ENCODE measurements at regions not wholly inside any gene's neighbourhood (a gene's known extent, or its start where the extent isn't known, plus 50 kb on each side); places are given as distances from the start of the nearest gene placed in this dataset.
"Not testable (repeated sequence)": the region's sequence is repeated elsewhere in the genome, so short reads cannot be mapped to it uniquely, and the experiment has no call there.

DNA sequence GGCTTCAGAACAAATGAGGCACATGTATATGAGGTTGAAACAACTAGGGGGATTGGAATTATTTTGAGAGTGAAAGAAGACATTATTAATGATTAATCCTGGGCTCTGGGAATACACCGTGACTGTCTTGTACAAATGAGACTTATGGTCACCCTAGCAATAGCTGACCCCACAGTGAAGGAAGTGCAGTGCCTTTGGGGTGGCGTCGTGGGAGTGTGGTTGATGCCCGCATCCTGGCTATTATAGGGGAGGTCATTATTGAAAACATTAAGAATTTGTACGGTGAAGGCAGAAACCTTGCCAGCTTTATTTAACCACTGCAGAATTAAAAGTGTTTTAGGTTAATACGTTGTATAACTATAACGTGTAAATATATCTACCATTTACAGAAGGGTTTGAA is 296.7 kb downstream of the CYRIA start:
- no peak for DNase-seq (ENCODE audit: low read depth)

DNA sequence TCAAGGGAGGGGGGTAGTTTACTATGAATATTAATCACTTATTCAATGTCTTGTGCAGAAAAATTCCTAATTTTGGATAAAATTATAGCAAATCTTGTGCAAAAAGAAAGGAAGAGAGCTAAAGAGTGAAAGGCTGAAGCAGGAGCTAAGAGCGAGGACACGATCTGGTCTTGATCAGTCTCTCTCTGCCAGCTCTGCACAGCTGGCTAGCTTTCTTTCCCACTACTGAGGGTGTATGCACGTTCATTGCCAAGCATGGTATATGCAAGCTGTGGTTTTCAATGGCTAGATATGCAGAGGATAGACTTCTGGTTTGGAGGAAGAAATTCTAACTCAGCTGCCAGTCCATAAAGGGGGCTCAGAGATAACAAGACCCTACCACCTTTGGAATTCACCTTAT is 297.3 kb downstream of the CYRIA start:
- no peak for DNase-seq (ENCODE audit: low read depth)

DNA sequence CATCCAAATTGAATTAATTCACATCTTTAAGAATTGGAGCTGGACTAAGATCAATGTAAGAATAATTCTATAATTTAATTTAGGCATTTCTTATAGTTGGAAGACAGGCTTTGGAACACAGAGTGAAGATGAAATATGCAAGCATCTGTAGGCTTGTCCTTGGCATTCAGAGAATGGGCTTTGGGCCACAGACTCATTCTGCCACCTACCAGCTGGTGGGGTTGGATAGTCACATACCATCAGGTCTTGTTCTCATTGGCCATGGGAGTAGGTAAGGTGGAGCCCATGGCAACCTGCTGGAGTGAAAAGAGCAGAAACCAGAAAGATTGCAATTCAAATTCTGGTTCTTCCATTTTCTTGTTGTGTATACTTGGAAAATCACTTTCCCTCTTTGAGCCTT is 300.3 kb downstream of the CYRIA start:
- DNase-seq (ENCODE audit: low read depth), result no peak

DNA sequence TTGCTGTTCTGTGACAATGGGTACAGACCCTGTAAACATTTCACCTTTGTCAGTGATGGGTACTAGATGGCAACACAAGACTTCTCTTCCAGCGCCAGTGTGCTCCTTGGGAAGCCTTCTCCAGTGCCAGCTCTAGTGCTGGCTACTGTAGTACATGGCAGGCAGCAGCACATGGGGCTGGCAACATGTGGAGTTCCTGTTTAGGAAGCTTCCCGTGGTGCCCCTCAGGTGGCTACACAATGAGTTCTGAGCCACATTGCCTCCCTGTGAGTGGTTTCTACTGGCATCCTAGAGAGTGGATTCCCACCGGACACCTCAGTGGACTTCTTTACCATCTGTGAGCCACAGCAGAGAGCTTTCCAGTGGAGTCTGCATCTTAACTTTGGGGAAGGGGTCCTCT is 302.1 kb downstream of the CYRIA start:
- DNase-seq (ENCODE audit: low read depth), result no peak

DNA sequence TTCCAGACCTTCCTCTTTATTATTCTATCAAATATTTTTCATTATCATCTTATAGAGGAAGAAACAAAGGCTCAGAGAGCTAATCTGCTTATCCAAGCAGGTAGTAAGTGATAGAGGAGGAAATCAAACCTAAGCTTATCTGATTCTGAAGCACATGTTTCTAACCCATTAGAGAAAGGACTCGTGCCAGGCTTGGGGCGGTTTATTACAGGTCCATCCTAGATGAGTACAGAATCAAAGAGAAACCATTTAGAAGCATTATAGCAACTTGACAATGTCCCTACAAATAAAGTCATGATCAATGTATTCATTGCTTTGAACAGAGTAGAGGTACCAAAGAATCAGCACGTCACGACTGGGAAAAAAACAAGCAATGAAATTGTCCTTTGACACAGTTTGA is 303.0 kb downstream of the CYRIA start:
- DNase-seq (ENCODE audit: low read depth), result no peak

DNA sequence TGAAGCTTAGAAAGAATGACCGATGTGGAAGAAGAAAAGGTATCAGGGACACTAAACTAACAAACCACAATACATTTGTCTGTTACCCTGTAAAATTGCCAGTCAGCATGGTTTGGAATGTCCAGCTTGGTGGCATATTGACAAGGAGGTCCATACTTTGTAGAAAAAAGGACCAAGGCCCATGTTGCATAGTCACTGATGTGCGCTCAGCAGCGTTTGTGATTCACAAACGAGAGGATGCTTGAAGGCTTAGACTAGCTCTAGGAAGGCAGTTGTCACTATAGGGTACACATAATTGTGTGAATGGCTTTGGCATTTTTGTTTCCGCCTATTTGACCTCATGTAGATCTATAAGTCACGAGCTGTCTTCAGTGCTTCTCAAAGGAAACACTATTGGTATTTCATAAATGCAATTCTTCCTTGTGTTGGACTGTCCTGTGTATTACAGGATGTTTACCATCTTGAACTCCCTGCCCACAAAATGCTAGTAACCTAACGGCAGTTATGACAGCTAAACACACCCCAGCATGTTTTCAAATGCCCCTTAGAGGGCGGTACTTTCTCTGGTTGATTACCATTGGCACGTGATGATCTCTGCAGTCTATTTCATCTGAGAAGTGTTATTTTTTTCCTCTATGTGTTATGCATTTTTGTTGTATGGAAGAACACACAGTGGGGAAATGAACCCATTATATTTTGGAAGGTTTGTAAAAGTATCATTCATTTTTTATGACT is 304.2 kb downstream of the CYRIA start:
- DNase-seq (ENCODE audit: low read depth), result no peak

DNA sequence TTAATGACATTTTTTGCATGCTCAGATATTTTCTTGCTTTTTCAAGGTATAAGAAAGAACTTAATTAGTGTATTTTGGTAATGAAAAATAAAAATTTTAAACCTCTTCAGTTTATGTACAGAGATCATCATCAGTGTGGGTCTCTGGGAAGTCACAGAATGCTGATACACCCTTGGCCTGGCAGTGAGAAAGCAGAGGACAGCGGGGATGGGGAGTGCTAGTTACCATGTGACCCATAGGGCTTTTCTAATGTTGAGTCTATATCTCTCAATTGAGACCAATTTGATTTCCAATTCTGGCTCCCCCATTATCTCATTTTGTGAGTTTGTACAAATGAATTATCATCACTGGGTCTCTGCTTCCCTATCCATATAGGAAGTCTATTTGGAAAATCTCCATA is 305.7 kb downstream of the CYRIA start:
- DNase-seq (ENCODE audit: low read depth), result no peak

DNA sequence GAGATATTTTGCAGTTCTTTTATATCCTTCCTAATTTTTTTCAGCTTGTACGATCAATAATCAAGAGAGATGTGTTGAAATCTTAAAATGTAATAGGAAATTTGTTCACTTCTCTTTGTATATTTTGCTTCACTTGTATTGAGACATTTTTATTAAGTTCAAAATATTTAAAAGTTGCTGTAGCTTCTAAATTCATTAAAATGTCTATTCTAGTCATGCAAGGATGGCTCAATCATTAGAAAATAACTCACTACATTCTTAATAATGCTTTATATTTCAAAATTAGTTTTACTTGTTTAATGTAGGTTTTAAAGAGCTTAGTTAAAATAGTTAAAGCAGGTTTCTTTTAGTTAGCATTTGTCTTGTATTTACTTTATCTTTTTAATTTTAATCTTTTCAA is 308.4 kb downstream of the CYRIA start:
- DNase-seq (ENCODE audit: low read depth), result no peak

DNA sequence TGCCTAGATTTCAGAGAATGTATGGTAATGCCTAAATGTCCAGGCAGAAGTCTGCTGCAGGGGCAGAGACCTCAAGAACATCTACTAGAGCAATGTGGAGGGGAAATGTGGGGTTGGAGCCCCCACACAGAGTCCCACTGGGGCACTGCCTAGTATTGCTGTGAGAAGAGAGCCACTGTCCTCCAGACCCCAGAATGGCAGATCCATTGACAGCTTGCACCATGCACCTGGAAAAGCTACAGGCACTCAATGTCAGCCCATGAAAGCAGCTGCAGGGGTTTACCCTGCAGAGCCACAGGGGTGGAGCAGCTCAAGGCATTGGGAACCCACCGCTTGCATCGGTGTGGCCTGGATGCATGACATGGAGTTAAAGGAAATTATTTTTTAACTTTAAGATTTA is 314.1 kb downstream of the CYRIA start:
- DNase-seq (ENCODE audit: low read depth), result no peak

DNA sequence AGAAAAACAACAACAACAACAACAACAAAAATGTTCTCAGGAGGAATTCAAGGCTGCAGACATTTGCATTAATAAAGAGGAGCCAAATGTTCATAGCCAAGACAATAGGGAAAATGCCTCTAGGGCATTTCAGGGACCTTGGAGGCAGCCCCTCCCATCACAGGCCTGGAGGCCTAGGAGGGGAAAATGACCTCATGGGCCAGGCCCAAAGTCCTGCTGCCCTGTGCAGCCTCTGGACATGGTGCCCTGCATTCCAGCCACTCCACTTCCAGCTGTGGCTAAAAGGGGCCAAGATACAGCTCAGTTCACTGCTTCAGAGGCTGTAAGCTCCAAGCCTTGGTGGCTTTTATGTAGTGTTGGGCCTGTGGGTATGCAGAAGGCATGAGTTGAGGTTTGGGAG is 314.5 kb downstream of the CYRIA start:
- no peak for DNase-seq (ENCODE audit: low read depth)

DNA sequence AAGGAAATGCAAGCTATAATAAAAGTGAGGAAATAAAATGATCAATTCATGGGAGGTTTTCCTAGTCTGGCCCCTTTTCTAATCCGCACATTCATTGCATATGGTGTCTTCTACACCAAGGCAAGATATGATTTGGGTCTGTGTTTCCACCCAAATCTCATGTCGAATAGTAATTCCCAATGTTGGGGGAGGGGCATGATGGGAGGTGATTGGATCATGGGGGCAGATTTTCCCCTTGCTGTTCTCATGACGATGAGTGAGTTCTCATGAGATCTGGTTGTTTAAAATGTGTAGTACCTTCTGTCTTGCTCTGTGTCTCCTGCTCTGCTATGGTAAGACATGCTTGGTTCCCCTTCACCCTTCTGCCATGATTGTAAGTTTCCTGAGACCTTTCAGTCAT is 315.4 kb downstream of the CYRIA start:
- DNase-seq (ENCODE audit: low read depth), result no peak

DNA sequence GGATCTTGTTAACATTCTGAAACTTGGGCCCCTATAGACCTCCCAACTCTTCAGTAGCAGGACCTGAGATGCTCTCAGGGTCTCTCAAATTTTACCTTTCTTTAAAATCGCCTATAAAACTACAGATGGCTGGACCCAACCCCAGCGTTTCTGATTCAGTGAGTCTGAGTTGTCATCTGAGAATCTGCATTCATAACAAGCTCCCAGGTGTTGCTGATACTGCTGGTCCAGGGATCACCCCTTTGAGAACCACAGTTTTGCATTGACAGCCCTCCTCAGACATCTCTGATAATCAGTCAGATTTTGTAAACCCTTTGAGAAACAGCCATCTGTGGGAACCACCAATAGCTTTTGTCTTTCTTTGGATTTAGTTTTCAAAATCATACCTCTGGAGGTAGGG is 315.8 kb downstream of the CYRIA start:
- DNase-seq (ENCODE audit: low read depth), result no peak

DNA sequence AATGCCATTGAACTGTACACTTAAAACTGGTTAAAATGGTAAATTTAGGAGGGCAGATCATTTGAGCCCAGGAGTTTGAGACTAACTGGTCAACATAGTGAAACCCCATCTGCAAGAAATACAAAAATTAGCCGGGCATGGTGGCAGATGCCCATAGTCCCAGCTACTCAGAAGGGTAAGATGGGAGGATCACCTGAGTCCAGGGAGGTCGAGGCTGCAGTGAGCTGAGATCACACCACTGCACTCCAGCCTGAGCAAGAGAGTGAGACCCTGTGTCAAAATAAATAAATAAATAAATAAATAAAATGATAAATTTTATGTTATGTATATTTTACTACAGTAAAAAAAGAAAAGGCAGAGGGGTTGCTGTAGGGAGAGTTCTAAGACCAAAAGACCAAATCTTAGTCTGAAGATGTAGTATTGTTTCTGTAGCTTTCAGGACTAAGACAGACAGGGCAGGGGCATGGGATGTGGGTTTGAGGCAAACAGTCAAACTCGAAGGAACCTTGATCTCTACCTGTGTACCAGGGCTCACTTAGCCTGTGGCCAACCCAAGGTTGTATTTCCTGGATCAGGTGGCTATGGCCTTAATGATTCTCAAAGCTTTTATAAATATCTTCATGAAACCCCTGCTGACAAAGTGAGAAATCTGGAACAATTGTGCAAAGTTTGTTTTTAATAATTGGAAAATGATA is 316.7 kb downstream of the CYRIA start:
- no peak for DNase-seq (ENCODE audit: low read depth)

DNA sequence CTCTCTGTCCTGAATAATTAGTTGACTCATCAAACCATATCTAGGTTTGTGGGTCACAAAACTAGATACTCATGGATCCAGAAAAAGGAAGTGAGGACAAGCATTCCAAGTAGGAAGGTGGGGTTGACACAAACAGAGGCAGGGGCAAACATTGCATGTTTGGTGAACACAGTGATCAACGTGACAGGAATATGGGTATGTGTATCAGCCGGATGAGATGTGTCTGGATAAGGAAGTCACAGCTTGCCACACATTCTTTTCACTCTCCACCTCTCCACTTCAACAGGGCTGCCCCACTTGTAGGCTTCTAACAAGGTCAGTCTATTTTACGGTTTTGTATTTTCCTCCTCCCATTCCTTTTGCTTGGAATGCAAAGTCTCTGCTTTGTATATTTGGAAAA is 319.0 kb downstream of the CYRIA start:
- no peak for DNase-seq (ENCODE audit: low read depth)

DNA sequence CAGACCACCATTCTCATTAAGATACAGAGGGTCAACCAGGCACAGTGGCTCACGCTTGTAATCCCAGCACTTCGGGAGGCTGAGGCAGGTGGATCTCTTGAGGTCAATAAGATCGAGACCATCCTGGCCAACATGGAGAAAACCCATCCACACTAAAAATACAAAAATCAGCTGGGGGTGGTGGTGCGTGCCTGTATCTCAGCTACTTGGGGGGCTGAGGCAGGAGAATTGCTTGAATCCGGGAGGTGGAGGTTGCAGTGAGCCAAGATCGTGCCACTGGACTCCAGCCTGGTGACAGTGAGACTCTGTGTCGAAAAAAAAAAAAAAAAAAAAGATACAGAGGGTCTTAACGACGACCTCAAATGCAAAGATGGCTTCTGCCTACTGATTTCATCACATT is 320.4 kb downstream of the CYRIA start:
- DNase-seq (ENCODE audit: low read depth), result not testable (repeated sequence)

DNA sequence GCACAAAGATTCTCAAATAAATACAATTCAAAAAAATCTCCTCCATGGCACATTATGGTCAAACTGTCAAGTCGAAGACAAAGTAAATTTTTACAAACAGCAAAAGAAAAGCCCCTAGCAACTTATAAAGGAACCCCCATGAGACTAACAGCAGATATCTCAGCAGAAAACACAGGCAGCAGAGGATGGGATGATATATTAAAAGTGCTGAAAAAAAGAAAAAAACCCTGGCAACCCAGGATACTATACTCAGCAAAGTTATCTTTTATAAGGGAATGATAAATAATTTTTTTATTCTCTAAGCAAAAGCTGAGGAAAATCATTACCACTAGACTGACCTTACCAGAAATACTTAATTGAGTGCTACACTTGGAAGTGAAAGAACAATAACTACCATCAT is 326.4 kb downstream of the CYRIA start:
- DNase-seq (ENCODE audit: low read depth), result no peak

DNA sequence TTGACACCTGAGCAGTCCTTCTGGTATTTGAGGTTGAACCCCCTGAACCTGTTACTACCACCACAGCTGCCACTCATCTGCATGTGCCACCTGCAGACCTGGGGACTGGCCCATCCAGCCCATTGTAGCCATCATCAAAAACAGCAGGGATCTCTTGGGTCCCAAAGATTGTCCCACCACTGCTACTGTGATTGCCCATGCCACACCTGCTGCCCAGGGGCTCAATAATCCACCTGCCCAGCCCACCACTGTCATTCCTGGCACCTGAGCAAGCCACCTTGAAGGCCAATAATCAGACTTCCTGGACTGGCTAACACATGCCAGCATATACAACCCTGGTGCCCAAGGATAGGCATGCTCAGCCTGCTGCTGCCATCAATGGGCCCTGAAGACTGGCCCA is 327.6 kb downstream of the CYRIA start:
- DNase-seq (ENCODE audit: low read depth), result no peak

DNA sequence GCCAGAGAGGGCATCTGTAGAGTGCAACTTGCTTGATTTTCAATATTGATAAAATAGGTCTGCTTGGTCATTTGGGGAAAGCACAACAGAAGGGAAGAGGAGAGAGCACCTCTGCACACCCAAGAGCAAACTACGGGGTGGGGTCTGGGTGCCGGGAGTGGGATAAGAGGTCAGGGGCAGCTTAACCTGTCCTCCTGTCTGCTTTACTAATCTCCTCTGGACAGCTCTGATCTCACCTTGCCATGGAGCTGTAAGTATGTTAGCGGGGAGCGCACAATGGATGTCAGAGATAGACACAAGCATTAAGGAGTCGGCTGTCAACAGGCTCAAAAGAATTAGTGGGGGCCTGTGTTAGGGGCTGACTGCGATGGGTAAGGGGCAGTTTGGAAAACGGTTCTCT is 328.7 kb downstream of the CYRIA start:
- DNase-seq (ENCODE audit: low read depth), result no peak

DNA sequence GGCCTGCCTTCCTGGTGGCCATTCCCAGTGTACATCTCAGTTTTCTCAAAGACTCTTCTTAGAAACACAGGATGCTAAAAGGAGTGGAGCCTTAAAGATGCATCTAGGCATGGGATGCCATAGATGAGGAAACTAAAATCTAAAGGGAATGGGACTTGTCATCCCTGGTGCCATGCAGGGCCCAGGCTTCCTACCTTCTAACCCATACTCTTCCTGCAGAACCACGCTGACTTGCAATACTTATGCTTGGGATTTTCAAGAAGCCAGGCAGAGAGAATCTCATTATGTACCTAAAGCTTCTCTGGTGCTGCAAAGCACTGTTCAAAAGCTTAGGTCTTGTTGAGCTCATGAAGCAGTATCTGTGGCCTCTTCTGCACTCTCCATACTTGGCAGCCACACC is 329.1 kb downstream of the CYRIA start:
- DNase-seq (ENCODE audit: low read depth), result no peak

DNA sequence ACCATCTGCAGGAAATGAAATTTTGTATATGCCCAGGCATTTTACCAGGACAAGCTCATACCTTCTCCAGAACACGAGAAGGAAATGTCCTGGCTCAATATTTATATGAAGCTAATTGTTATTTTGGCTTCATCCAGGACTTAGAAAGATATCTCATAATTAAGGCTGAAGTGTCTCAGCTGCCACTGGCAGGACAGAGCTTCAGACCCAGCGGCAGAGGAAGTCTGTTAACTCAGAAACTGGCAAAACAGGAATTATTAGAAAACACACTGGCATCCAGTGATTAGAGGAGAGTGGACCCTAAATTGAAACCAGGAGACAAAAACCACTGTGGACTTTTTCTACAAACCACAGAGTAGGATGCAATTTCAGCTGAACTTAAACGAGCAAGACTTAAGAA is 329.7 kb downstream of the CYRIA start:
- DNase-seq (ENCODE audit: low read depth), result no peak

DNA sequence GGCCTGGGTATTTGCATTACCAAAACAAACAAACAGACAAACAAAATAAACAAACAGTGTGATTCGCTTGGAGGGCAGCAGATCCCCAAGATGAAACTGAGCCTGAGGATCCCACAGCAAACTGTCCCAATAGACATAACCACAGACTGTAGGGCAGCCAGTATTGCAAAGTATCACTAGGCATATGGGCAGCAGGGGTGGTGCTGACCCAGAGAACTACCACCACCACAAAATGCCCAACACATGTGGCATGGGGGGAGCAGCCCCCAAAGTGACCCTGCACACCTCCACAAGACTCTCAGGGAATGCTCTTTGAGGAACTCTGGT is 330.1 kb downstream of the CYRIA start:
- DNase-seq (ENCODE audit: low read depth), result no peak

DNA sequence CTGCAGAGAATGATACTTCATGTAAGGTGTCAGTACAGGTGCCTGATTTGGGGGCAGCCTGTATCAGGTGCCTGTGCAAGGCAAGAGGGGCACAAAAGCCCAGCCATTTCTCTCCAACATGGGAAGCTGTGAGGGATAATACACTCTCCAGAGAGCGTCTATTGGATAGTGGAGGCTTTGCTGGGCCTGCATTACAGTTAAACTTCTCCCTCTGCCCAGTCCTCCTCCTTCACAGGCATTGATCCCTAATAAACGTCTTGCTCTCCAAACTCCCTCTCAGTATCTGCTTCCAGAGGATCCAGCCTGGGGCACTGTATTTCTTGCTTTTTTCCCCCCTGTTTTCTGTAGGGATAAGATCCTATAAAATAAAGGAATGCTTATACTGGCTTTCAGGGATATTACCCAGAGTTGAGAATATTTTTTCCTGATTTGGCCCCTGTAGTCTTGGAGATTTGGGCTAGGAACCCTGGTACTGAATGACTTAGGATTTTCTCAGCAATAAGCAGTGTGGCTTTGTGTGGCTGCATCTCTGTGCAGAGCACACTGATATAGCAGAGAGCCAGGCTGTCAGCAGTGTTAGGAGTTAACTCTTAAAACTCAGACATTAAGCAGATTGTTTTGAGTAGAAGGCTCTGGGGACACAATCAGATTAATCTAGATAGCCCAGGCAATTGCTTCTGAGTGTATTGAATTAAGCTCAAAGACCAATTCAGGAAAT is 330.6 kb downstream of the CYRIA start:
- no peak for DNase-seq (ENCODE audit: low read depth)

DNA sequence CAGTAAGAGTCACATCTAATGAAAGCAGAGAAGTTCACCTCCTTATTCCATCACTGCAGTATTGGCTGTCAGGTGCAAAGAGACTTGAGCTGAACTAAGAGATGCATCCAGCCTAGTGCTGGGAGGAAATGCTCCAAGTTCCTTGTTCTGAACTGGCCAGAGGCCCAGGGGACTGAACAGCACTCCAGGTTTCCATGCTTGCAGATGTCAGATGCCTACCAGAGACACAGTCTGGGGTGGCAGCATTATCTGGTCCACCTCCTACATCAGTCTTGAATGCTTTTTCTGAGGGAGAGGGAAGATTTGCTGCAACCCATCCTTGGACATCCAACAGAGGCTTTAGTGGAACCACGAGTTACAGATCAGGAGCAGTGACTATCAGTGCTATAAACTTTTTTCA is 331.3 kb downstream of the CYRIA start:
- no peak for DNase-seq (ENCODE audit: low read depth)

Measured in RPMI7951 (cell line).